NCI-H82 treated with DMSO at 0.1 percent for 48 hours (cell line): ENCODE measurements at regions not wholly inside any gene's neighbourhood (a gene's known extent, or its start where the extent isn't known, plus 50 kb on each side); places are given as distances from the start of the nearest gene placed in this dataset.

Source experiments
- DNase-seq: peaks from one replicate; lab custom pipeline; 2025; ENCODE audit not compliant: unreplicated experiment; lab: John Stamatoyannopoulos, UW

DNA sequence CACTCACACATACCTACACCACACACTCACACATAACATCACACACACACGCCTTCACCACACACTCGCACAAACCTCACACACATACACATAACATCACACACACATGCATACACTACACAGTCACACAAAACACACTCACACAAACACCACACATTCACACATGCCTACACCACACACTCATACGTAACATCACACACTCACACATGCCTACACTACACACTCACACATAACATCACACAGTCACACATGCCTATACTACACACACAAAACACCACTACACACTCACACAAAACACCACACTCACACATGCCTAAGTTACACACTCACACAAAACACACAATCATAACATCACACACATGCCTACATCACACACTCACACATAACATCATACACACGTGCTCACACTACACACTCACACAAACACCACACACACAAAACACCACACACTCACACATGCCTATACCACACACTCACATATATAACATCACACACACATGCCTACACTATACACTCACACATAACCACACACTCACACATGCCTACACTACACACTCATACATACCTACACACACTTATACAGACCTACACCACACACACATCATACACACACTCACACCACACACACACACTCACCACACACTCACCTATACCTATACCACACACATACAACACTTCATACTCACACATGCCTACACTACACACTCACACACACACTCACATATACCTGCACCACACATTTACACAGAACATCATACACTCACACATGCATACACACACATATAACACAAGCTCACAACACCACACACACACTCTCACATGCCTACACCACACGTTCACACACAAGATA, 383.5 kb downstream of the C6orf118 start:
- no peak for DNase-seq

DNA sequence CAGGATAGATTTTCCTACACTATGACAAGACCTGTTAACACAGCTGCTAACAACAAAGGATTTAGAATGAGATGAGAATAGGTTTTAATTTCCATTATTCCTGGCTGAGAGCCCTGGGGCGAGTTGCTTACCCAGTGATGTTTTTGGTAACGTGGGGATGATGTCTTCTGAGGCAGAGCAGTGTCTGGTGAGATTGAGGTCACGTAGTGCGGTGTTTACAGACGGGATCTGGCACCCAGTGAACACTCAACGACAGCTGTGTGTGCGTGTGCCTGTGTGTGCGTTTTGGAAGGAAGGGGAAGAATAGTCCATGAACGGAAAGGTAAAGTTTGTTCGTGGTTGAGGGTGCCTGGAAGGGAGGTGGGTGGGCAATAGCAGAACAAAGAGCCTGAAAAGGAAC, 384.7 kb downstream of the C6orf118 start:
- no peak for DNase-seq

DNA sequence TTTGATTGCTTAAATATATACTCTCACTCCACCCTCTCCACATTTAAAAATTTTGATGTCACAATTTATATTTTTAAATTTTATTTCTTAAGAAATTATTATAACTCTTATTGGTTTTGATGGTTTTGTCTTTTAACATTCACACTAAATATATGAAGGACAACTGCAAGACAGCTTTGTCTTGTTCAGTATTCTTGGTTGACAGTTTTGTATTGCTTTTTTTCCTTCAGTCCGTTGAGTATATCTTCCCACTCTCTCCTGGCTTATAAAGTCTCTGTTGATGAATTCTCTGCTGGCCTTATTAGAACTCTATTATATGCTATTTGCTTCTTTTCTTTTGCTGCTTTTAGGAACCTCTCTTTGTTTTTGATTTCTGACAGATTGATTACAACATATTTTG, 392.2 kb downstream of the C6orf118 start:
- no peak for DNase-seq

DNA sequence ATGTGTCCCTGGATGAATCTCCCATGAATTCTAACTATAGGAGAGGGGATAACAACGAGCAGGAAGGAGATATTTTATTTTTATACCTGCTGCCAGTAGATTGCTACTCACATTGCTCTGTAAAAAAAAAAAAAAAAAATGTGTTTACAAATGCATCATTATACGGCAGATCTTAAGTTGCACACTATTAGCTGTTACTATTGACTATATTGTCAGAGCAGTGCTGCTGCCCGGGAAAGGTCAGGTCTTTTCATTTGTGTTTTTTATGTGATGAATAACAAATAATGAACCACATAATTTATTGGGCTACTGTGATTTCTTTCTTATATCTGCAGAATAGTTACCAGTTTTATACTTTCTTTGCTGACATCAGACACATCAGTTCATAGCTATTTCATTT, 393.3 kb downstream of the C6orf118 start:
- no peak for DNase-seq

DNA sequence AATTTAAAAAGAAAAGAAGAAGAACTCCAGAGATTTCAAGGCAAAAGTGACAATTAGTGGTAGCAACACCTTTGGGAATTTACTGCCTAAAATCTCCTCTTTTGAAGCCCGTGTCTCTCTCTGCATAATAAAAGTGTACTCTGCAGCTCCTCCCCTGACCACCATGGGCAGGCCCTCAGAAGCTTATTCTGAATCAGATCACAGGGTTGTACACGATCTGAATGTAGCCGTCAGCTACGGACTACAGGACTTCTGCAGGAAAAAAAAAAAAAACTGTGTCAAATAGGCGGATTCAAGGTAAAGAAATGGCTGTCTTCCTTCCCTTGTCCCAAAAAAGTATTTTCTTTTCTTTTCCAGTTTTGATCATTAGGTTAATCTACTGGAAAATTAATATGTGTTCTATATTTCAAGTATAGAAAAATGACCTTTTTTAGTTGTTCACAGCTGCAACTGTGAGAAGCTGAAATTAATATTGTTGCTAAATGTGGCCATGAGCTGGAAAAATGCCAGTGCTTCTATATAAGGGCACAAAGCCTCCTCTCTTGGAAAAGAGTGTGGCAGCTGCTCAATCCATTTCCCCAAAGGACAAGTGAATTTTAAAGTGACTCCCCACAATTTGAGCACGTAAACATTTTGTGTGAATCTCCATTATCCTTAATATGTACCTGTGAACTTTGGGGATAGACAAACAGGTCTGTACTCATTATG, 397.4 kb downstream of the C6orf118 start:
- DNase-seq, result no peak

DNA sequence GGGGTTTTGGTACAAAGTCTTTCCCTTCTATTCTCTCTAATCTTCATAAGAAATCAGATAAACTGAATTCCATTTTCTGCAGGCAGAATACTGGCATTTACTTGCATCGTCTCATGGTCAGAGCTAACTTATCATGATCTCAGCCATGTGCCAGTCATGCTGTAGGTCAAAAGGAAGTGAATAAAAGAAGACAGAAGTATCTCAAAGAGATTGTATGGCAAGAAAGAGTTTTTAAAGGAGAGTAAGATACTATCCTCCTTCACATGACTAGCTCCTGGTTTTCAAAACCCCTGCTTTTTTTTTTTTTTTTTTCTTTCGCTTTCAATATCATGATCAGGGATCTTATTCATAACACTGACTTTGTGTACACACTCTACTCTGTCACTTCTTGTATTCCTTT, 398.3 kb downstream of the C6orf118 start:
- DNase-seq, result no peak

DNA sequence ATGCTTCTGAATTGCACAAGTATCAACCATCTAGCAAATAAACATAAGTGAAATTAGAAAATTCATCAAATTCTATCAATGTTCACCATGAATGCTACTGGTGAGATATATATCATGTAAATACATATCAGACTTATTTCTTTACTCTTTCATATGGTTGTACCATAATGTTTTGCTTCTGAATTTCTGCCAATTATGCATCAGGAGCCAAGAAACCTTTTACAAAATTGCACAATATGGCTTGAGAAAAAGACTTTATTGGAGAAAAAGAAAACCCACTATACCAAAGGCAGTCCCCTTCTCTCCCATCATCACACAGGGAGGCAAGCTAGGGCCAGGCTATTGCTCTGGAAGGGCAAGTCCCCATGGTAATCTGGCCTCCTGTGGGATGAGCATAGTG, 402.6 kb downstream of the C6orf118 start:
- DNase-seq, result no peak

DNA sequence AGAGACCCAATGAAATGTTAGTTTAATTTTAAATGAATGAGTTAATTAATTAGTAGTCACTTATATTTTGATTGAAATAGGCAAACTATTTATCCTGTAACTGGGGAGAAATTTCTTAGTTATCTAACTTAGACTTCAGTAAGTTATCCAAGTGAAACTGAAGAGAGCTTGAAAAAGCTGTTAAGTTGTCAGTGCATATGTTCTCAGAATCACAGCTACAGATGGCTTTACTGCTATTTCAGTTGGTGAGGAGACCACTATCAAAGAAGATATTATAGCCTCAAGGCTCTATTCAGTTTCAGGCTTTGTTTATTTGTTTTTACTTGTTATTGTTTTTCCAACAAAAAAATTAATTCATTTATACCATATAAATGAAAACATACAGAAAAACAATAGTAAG, 404.1 kb downstream of the C6orf118 start:
- DNase-seq, result no peak

DNA sequence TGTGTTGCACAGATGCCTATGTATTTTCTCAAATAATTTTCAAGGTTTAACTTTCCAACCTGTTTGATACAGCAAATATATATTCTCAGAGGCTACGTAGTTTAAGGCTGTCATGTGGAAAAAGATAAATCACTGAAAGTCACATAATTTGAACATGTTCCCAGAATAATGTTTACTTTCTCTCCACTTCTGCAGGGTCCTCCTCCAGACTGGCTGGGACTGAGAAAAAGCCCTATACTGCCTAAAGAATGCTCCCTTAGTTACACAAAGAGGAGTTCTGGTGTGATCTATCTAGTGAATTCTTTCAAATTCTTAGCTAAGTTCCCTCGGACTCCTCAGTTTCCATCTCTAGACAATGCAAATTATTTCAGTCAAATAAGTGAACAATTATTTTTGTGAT, 411.0 kb downstream of the C6orf118 start:
- DNase-seq, result no peak

DNA sequence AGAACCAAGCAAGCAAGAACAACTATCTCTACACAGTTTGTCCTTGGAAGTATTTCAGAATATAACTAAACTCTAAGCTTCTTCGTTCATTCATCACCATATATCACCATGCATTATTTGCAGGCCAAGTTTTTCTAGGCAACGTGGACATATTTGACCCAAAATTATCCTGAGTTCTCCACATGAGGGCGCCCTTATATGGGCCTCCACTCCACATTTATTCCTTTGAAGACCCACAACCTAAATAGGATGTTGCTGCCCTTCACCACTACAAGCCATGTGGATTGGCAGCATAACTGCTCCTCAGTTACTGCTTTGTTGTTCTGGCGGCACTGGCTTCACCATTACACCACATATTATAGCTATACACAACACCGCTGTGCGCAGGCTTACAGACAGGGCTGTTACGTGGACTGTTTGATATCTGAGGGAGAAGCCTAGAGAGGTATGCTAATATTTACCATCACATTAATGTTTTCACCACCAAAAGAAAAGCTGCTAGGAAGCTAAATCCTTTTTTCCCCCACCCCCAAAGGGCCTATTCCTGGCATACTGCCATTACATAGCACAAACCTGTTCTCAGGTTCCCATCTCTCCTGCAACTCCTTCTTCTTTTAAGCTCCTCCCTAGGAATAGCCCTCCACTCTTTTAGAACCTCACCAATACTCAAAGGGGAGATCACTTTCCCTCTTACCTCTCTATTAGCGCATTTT, 411.7 kb downstream of the C6orf118 start:
- no peak for DNase-seq

DNA sequence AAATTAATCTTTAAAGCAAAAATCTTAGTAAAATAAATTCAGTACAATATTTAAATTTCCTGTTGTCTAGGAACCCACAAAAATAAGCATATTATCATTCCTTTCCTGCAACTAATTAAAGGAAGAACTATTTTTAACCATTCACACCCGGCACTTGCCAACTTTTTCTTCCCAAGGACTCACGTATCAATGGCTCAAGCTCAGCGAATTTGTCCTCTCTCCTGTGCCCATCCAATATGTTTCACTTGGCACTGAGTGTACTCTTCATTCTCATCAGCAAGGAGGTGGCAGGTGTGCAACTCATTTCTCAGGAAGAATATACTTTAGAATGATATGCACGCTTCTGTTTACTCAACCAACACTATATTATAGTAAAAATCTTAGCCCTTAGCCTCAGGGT, 419.4 kb downstream of the C6orf118 start:
- no peak for DNase-seq

DNA sequence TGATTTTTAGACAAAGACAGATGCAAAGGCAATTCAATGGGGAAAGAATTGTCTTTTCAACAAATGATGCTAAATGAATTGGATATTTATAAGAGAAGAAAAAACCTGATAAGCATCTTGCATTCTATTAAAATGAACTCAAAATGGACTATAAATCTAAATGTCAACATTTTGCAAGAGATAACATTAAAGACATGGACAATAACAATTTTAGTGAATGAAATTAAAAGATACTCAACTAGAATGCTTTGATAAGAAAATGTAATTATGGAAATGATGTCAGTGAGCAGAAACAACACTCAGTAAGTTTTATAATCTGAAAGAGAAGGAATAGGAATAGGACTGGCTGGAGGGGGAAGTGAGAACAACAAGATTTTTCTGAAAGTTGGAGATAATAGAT, 421.7 kb downstream of the C6orf118 start:
- DNase-seq, result no peak

DNA sequence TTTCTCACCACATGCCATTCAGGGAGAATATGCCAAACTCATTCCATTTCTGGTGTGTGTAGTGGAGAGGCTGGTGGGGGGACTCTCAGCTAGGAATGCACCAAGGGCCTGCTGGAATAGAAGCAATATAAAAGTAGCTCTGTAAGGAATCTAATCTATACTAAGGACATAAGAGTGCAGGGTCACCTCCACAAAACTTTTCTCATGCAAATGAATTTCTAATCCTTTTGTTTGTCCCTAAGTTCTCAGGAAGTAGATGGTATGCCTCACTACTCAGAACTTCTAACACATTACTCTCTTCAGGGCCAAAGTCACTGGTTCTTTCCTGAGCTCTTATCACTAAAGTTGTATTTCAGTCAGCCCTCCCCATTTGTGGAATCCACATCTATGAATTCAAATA, 427.2 kb downstream of the C6orf118 start:
- no peak for DNase-seq

DNA sequence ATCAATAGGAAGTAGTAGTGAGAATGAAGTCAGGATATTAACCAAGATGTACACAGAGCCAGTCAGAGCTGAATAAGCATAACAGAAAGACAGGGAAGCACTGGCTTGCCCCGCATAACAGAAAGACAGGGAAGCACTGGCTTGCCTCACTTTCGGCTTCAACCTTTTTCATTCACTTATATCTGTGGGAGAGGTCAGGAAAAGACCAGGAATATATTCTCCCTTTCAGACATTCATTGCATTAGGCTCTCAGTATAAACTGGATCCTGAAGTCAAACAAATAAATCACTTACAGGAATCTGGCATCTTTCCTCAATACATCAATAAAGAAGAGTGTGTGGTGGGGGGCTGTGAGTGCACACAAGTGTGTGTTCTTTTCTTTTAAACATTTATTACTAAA, 437.6 kb downstream of the C6orf118 start:
- DNase-seq, result no peak

DNA sequence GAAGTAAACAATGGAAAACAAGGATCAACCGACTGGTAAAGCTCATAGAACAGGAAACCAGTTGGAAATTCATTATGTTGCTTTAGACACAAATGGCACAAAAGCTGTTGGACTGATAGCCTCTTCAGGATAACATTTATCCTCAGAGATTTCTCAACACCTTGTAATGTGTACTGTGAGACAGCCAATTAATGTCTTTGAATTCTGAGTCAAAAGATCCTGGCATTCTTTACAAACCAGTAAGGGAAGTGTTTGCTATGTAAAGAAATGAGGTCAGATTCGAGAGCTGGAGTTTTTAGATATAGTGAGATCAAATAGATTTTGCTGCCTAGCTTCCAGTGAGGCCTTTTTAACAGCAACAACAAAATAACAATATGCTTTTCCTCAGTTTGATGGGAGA, 439.2 kb downstream of the C6orf118 start:
- DNase-seq, result no peak

DNA sequence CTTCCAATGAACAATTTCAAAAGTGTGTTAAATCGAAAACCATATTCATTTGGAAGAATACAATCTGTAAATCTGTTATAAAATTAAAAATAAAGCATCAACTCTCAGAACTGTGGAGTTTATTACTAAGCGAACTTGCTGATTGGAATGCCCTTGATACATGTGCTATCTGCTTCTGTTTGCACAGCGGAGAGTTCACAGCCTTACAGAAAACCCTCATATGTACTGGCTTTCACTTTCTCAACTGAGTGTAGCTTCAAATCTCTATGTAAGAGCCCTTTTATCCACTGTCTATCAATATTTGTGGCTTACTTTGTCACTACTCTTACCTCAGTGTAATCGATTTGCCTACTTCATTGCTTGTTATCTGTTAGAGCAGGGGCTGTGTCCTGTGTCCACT, 447.4 kb downstream of the C6orf118 start:
- DNase-seq, result no peak

DNA sequence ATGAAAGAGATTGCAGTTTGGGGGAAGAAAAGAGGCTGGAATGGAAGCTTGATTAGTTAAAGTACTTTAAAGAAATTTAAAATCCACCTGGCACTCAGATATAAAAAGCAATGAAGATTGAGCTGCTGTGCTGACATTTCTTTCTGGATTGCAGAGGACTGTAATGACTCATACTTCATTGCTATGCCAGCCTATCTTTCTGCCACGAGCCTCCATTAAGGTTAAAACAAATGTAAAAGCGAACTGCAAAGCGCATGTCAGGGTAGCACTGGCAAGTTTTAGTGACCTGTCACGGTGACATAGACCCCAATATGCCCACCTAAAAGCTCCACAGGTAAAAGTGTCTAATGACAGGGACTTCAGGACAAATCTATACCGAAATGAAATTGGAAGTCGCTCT, 449.6 kb downstream of the C6orf118 start:
- DNase-seq, result no peak

DNA sequence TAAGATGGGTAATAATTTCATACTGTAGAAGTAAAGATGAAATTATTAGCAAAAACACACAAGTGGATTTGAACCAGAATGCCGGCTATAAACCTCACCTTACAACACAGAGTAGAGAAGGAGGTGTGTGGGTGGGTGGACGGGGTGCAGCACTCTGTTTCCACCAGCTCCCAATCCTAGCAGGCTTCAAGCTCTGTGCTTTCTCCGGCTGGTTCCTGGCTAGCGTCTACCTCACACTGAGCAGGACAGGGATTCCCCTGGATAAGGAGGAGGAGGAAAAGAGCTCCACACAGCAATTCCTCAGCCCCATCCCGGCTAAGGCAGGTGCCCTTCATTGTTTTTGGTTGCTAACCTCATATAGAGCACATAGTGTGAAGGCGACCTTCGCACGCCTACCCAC, 453.3 kb downstream of the C6orf118 start:
- no peak for DNase-seq

DNA sequence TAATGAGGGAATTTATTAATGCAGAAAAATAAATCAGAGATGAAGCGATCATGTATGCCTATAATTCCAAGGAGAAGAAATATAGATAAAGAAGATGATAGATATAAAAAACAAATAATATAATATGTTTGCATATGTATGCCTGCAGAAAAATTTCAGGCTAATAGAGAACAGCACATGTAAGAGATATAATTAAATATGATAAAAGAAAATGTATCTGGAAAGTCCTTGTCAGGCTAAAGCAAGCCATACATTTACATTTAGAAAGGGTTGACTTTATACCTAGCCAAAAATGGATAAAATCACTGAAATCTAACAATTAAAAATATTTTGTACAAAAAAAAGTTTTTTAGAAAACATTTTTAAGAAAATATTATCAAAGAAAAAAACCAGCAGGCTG, 454.1 kb downstream of the C6orf118 start:
- no peak for DNase-seq

DNA sequence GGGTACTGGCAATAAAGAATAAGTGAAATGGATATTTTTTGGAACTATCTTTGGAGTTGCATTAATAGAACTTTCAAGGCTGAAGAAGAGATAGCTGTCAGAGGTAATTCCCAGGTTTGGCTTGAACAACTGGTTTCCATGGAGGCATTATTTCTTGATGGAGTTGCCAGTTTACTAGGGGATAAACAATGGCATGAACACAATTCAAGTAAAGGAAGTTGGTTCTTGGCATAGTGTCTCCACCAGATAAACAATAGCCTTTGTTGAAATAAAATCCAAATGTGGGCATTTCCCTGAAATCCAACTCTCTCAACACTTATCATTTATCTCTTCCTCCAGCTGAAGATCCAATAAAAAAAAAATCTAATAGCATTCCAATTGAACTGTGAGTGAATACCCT, 454.9 kb downstream of the C6orf118 start:
- no peak for DNase-seq

DNA sequence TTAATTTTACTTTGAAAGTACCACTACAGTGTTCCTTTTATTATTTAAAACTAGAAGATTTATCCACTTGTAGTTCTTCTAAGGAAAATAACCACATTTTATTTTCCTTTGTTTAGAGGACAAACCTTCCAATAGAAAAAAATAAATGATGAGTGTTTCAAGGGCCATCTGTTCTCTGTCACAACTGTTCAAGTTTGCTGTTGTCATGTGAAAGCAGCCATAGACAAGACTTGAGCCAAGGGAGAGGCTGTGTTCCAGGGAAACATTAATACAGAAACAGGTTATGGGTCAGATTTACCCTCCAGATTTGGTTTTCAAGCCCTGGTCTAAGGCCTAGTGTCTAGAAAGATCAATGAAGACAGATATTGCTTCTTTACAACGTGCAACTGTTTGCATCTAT, 463.6 kb downstream of the C6orf118 start:
- DNase-seq, result no peak

DNA sequence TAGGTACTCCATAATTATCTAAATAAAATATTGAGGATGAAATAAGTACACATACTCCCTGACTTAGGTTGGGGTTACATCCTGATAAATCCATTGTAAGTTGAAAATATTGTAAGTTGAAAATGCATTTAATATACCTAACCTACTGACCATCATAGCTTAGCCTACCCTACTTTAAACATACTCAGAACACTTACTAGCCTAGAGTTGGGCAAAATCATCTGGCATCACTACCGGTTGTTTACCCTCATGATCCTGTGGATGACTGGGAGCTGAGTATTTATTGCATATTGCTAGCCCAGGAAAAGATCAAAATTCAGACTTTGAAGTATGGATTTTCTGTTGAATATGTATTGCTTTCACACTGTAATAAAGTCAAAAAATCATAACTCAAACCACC, 467.3 kb downstream of the C6orf118 start:
- DNase-seq, result no peak
